SU-DHL-6 (cell line): ENCODE measurements at regions not wholly inside any gene's neighbourhood (a gene's known extent, or its start where the extent isn't known, plus 50 kb on each side); places are given as distances from the start of the nearest gene placed in this dataset.
"Not testable (repeated sequence)": the region's sequence is repeated elsewhere in the genome, so short reads cannot be mapped to it uniquely, and the experiment has no call there.

Experiments used
- H2AFZ ChIP-seq: fragments of 200-600 bp; sonication (generic); 2 replicates; pipeline ENCODE4 v1.6.1; 2014; ENCODE audit warnings: low read depth, mild to moderate bottlenecking, moderate library complexity, mixed read lengths, antibody characterized with exemption, low read length; ENCODE audit not compliant: severe bottlenecking
- H3F3A ChIP-seq: fragments of 200-600 bp; shearing (Covaris generic); 2 replicates; pipeline ENCODE4 v1.6.0; 2016; ENCODE audit warnings: antibody characterized with exemption, mild to moderate bottlenecking; ENCODE audit not compliant: insufficient read depth
- H3K27ac ChIP-seq: fragments of 200-600 bp; sonication (generic); 2 replicates; pipeline ENCODE4 v1.5.1; 2016; ENCODE audit warnings: low read depth, mild to moderate bottlenecking, low read length, moderate library complexity, mixed read lengths
- H3K27me3 ChIP-seq: fragments of 200-600 bp; sonication (generic), shearing (Covaris generic); 2 replicates; pipeline ENCODE4 v1.6.0; 2014; ENCODE audit warnings: mild to moderate bottlenecking, low read length
- H3K36me3 ChIP-seq: fragments of 200-600 bp; sonication (generic); 2 replicates; pipeline ENCODE4 v1.6.1; 2014; ENCODE audit warnings: mild to moderate bottlenecking, low read length, mixed read lengths
- H3K4me2 ChIP-seq: fragments of 300-600, 200-600 bp; shearing (Covaris generic), sonication (generic); 2 replicates; pipeline ENCODE4 v1.6.0; 2014; ENCODE audit warnings: low read length, low read depth, mild to moderate bottlenecking; ENCODE audit not compliant: poor library complexity, severe bottlenecking
- H3K4me3 ChIP-seq: fragments of 200-600 bp; sonication (generic); 2 replicates; pipeline ENCODE4 v1.5.1; 2014; ENCODE audit warnings: antibody characterized with exemption, low read length, mild to moderate bottlenecking, mixed read lengths; ENCODE audit not compliant: insufficient read depth, poor library complexity, severe bottlenecking
- H3K79me2 ChIP-seq: fragments of 200-600 bp; sonication (generic); 2 replicates; pipeline ENCODE4 v1.6.1; 2014; ENCODE audit warnings: mild to moderate bottlenecking, low read length, moderate library complexity; ENCODE audit not compliant: insufficient read depth
- H3K9ac ChIP-seq: fragments of 200-600 bp; sonication (generic); 2 replicates; pipeline ENCODE4 v1.7.0; 2014; ENCODE audit warnings: mild to moderate bottlenecking, low read length
- H3K9me2 ChIP-seq: fragments of 200-600 bp; sonication (generic); replicated peaks from 2 replicates; pipeline ENCODE4 v1.6.1; 2014; ENCODE audit warnings: low read length; ENCODE audit not compliant: insufficient read depth
- H3K9me3 ChIP-seq: fragments of 200-600 bp; sonication (generic); 2 replicates; pipeline ENCODE4 v1.6.1; 2014; ENCODE audit warnings: low read length, mixed read lengths; ENCODE audit not compliant: insufficient read depth
- H4K20me1 ChIP-seq: fragments of 200-600 bp; sonication (generic); 2 replicates; pipeline ENCODE4 v1.6.1; 2014; ENCODE audit warnings: low read depth, mild to moderate bottlenecking, antibody characterized with exemption, low read length, moderate library complexity, mixed read lengths
- EZH2phosphoT487 ChIP-seq: fragments of 200-600 bp; sonication (generic), shearing (Covaris generic); conservative IDR thresholded peaks from 2 replicates; pipeline ENCODE4 v1.6.1; 2018; ENCODE audit warnings: mild to moderate bottlenecking, antibody characterized with exemption, low read length, moderate library complexity, mixed read lengths
- TF ChIP-seq, protein P1 (sequence below): fragments of 200-600 bp; sonication (generic); IDR thresholded peaks from one replicate; pipeline ENCODE4 v1.5.1; 2017; ENCODE audit warnings: antibody characterized with exemption, mild to moderate bottlenecking, low read length, moderate library complexity; ENCODE audit not compliant: insufficient read depth, poor library complexity, severe bottlenecking

DNA sequence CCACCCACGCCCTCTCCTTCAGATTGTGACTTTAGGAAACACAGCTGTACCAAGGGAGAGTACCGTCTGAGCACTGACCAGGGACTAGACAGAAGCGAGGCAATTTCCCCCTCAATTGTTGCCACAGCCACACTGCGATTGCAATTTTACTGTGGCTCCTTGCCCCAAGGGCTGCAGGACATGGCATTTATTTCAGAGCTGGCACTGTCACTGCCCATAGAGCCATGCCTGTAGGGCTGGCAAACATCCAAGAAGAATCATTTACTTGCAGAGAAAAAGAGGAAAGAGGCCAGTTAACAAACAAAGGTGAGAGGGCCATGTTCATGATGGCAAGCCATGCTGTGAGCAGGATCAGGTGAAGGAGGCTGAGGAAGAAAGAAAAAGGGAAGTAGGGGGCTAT is 129.6 kb downstream of the EMP1 start:
- TF ChIP-seq EZH2phosphoT487 = no peak
- TF ChIP-seq, protein P1, sequence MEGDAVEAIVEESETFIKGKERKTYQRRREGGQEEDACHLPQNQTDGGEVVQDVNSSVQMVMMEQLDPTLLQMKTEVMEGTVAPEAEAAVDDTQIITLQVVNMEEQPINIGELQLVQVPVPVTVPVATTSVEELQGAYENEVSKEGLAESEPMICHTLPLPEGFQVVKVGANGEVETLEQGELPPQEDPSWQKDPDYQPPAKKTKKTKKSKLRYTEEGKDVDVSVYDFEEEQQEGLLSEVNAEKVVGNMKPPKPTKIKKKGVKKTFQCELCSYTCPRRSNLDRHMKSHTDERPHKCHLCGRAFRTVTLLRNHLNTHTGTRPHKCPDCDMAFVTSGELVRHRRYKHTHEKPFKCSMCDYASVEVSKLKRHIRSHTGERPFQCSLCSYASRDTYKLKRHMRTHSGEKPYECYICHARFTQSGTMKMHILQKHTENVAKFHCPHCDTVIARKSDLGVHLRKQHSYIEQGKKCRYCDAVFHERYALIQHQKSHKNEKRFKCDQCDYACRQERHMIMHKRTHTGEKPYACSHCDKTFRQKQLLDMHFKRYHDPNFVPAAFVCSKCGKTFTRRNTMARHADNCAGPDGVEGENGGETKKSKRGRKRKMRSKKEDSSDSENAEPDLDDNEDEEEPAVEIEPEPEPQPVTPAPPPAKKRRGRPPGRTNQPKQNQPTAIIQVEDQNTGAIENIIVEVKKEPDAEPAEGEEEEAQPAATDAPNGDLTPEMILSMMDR = no peak
- H3K27me3 ChIP-seq = no peaks in the 10 kb centered on the region
- no peaks in the 10 kb centered on the region for H3K9me2 ChIP-seq
- H4K20me1 ChIP-seq = no peaks in the 10 kb centered on the region
- H3K4me3 ChIP-seq = no peak overlapping the region
- H3K4me2 ChIP-seq = no peak overlapping the region
- H3K79me2 ChIP-seq = no peaks in the 10 kb centered on the region
- no peaks in the 10 kb centered on the region for H3K36me3 ChIP-seq
- H3K9ac ChIP-seq = no peak overlapping the region
- no peak overlapping the region for H2AFZ ChIP-seq
- H3F3A ChIP-seq = no peaks in the 10 kb centered on the region
- no peaks in the 10 kb centered on the region for H3K9me3 ChIP-seq
- no peak overlapping the region for H3K27ac ChIP-seq

- H3K4me3 ChIP-seq, H3K9me3 ChIP-seq, H3F3A ChIP-seq, H3K36me3 ChIP-seq, H3K27ac ChIP-seq, H3K79me2 ChIP-seq, H3K9me2 ChIP-seq, H4K20me1 ChIP-seq, H2AFZ ChIP-seq, H3K27me3 ChIP-seq, H3K4me2 ChIP-seq, H3K9ac ChIP-seq: not testable (repeated sequence)
Observed at GRCh38 chr12:13325037-13325436, 128.5 kb downstream of the EMP1 start.

DNA sequence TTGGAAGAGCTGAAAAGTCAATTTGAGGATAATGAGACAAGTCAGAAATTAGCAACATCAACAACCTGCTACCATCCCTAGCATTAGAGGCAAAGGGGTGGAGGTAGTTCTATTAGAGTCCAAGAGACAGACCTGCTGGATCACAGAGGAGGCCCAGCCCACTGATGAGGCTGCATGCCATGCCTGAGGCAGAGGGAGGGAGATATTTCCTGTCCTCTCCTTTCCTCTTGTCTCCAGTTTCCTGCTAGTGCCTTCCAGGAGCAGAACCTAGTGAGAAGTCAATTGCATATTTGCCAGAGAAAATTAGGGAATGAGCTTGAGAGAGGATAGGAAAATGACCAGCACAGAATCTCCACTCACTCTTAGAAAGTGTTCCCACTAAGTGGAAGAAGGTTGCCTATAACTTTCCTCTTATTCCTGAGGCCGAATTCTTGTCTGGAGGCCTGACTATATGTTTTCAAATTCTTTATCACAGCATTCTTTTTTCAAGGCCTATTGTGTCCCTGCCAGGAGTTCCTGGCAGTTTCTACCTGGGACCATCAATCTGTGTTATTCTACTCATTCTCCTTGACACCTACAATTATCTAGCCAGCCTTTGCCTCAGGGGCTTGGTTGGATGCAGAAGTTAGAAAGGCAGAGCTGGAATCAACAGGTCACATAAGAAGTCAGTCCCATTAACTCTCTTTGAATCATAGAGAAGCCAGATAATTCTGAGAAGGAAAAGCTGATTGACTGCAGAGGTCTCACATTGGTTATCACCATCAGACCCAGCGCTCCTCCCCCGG is 121.9 kb downstream of the EMP1 start:
- no peaks in the 10 kb centered on the region for H3K9me3 ChIP-seq
- H3K9me2 ChIP-seq = no peaks in the 10 kb centered on the region
- no peaks in the 10 kb centered on the region for H4K20me1 ChIP-seq
- H3K4me3 ChIP-seq = no peak overlapping the region
- no peak overlapping the region for H3K27ac ChIP-seq
- H3F3A ChIP-seq = no peaks in the 10 kb centered on the region
- H3K4me2 ChIP-seq = no peak overlapping the region
- no peaks in the 10 kb centered on the region for H3K79me2 ChIP-seq
- TF ChIP-seq EZH2phosphoT487 = no peak
- TF ChIP-seq, protein P1 = no peak
- no peak overlapping the region for H3K9ac ChIP-seq
- no peaks in the 10 kb centered on the region for H3K36me3 ChIP-seq
- H2AFZ ChIP-seq = no peak overlapping the region
- no peaks in the 10 kb centered on the region for H3K27me3 ChIP-seq

DNA sequence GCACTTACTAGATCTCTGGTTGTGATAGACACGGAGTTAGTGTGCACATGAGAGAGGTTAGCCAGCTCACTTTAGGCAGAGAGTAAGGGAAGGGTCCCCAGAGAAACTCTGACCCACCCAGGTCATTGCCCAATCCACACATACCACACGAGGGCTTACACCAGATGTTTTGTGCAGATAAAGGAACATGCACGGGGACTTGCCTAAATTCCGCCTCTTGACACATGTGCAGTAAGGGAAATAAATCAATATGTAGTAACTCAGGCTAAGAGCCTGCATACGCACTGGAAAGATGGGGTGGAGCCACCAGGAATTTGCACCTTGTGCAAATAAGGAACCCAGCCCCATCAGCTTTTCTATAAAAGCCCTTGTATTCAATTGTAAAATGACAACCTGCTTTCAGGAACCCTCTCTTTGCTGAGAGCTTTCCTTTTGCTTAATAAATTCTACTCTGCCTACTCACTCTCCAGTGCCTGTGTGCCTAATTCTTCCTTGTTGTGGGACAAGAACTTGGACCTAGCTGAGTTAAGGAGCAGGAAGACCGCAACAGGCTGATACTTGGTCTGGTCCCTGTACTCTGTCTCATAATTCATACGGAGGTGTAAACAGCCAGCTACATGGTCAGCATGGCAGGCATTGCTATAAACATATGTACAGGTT is 120.2 kb downstream of the EMP1 start:
- no peaks in the 10 kb centered on the region for H3K27me3 ChIP-seq
- TF ChIP-seq EZH2phosphoT487 = no peak
- TF ChIP-seq, protein P1 = no peak
- H3F3A ChIP-seq = no peaks in the 10 kb centered on the region
- H4K20me1 ChIP-seq = no peaks in the 10 kb centered on the region
- no peak overlapping the region for H3K4me2 ChIP-seq
- H3K9me2 ChIP-seq = no peaks in the 10 kb centered on the region
- no peak overlapping the region for H2AFZ ChIP-seq
- no peak overlapping the region for H3K27ac ChIP-seq
- no peak overlapping the region for H3K9ac ChIP-seq
- H3K9me3 ChIP-seq = no peaks in the 10 kb centered on the region
- no peak overlapping the region for H3K4me3 ChIP-seq
- no peaks in the 10 kb centered on the region for H3K79me2 ChIP-seq
- H3K36me3 ChIP-seq = no peaks in the 10 kb centered on the region
